SK-N-SH treated with all-trans-retinoic acid at 6 μM for 48 hours (cell line): ENCODE measurements at regions not wholly inside any gene's neighbourhood (a gene's known extent, or its start where the extent isn't known, plus 50 kb on each side); places are given as distances from the start of the nearest gene placed in this dataset.

Experiments
- ESRRG ChIP-seq: fragments of 250-450 bp; sonication (Bioruptor Pico); IDR thresholded peaks from 2 replicates; pipeline ENCODE4 v1.6.1; 2021; ENCODE audit warnings: mild to moderate bottlenecking
- SNAI2 ChIP-seq: fragments of 250-450 bp; sonication (Bioruptor Pico); IDR thresholded peaks from 2 replicates; pipeline ENCODE4 v1.5.0; 2020; ENCODE audit warnings: mild to moderate bottlenecking, moderate library complexity
- ZNF565 ChIP-seq: fragments of 450-650 bp; formaldehyde crosslinking; conservative IDR thresholded peaks from 2 replicates; pipeline ENCODE4 v1.5.0; 2020; ENCODE audit warnings: low read depth, mild to moderate bottlenecking, moderate library complexity
- TF ChIP-seq, protein P1 (sequence below): fragments of 250-450 bp; sonication (Bioruptor Pico); IDR thresholded peaks from 2 replicates; pipeline ENCODE4 v1.8.0; 2021; ENCODE audit warnings: low read depth, mild to moderate bottlenecking, moderate library complexity, borderline replicate concordance

DNA sequence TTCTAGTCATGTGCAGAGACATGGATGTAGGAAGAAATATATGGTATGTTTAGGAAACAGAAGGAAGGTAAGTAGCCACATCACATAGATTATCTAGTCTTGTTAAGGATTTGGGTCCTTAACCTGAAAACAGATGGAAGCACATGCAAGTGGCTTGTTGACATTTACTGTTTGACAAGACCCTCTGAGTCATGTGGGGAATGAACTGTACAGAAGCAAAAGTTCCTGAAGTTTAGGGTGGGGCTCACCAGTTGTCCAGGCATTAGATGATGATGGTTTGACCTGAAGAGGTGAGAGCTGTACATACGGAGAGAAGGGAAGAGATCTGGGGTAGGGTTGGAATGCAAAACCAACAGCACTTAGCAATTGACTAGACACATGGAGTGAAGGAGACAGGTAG lies 281.1 kb upstream of the GRIP1 start:
- TF ChIP-seq, protein P1, sequence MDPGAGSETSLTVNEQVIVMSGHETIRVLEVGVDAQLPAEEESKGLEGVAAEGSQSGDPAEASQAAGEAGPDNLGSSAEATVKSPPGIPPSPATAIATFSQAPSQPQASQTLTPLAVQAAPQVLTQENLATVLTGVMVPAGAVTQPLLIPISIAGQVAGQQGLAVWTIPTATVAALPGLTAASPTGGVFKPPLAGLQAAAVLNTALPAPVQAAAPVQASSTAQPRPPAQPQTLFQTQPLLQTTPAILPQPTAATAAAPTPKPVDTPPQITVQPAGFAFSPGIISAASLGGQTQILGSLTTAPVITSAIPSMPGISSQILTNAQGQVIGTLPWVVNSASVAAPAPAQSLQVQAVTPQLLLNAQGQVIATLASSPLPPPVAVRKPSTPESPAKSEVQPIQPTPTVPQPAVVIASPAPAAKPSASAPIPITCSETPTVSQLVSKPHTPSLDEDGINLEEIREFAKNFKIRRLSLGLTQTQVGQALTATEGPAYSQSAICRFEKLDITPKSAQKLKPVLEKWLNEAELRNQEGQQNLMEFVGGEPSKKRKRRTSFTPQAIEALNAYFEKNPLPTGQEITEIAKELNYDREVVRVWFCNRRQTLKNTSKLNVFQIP (CRISPR knock-in tag), result no peak
- TF ChIP-seq SNAI2 (CRISPR knock-in tag) (no peak), ESRRG (CRISPR knock-in tag) (no peak), ZNF565 (no peak)
